DMS53 treated with DMSO at 0.1 percent for 48 hours (cell line): ENCODE measurements at regions not wholly inside any gene's neighbourhood (a gene's known extent, or its start where the extent isn't known, plus 50 kb on each side); places are given as distances from the start of the nearest gene placed in this dataset.

Experiments used
- DNase-seq: peaks from one replicate; lab custom pipeline; 2025; ENCODE audit not compliant: unreplicated experiment; lab: John Stamatoyannopoulos, UW

- DNase-seq, result no peak
Observed at GRCh38 chr19:34305221-34306083, 51.1 kb downstream of the GARRE1 start.

GRCh38 chr19:34306213-34306661, 51.9 kb downstream of the GARRE1 start:
- DNase-seq, result peak; percentile 7

- no peak for DNase-seq
Observed at GRCh38 chr19:34306824-34307223, 52.5 kb downstream of the GARRE1 start.

- no peak for DNase-seq
Observed at GRCh38 chr19:34308381-34309367, 54.3 kb downstream of the GARRE1 start.

- DNase-seq, result no peak
Observed at GRCh38 chr19:34309368-34310138, 55.2 kb downstream of the GARRE1 start.

GRCh38 chr19:34310494-34310981, 54.5 kb upstream of the GPI start:
- DNase-seq, result peak; percentile 75

GRCh38 chr19:34313188-34313587, 51.8 kb upstream of the GPI start:
- DNase-seq, result no peak

- no peak for DNase-seq
Observed at GRCh38 chr19:34314437-34315313, 50.3 kb upstream of the GPI start.
